Calu3 (cell line): ENCODE measurements at regions not wholly inside any gene's neighbourhood (a gene's known extent, or its start where the extent isn't known, plus 50 kb on each side); places are given as distances from the start of the nearest gene placed in this dataset.

Experiments
- BruUV-seq: library from RNA; stranded (reverse); fragments of 400-500 nt; replicated peaks from 2 replicates; lab custom pipeline; 2021; lab: Mats Ljungman, UMichigan
- CTCF ChIA-PET: fragments of 300-600 bp; sonication (Branson Sonifier 250); formaldehyde crosslinking; loops from one replicate; lab custom pipeline; 2022; ENCODE audit warnings: antibody characterized with exemption; lab: Charles Lee
- DNase-seq: peaks from one replicate; pipeline ENCODE4 v3.0.0; 2022
- H3K27ac Mint-ChIP-seq: one replicate; pipeline ENCODE4 v1.8.0; 2022; ENCODE audit warnings: mixed read lengths; ENCODE audit not compliant: unreplicated experiment
- H3K27me3 Mint-ChIP-seq: one replicate; pipeline ENCODE4 v1.8.0; 2022; ENCODE audit warnings: mixed read lengths; ENCODE audit not compliant: unreplicated experiment
- H3K36me3 Mint-ChIP-seq: one replicate; pipeline ENCODE4 v1.8.0; 2022; ENCODE audit warnings: mild to moderate bottlenecking, moderate library complexity, mixed read lengths; ENCODE audit not compliant: insufficient read depth, unreplicated experiment
- H3K4me1 Mint-ChIP-seq: one replicate; pipeline ENCODE4 v1.8.0; 2022; ENCODE audit warnings: mild to moderate bottlenecking, low read depth, mixed read lengths; ENCODE audit not compliant: unreplicated experiment
- H3K4me3 Mint-ChIP-seq: one replicate; pipeline ENCODE4 v1.8.0; 2022; ENCODE audit warnings: mild to moderate bottlenecking, low read depth, moderate library complexity, mixed read lengths; ENCODE audit not compliant: unreplicated experiment
- H3K9me3 Mint-ChIP-seq: one replicate; pipeline ENCODE4 v1.8.0; 2022; ENCODE audit warnings: low read depth, mixed read lengths; ENCODE audit not compliant: unreplicated experiment
- intact Hi-C: fragments of 100-400 bp; cut with micrococcal nuclease; formaldehyde crosslinking; loops from one replicate; pipeline ENCODE4 v1.10.0; 2022; ENCODE audit not compliant: unreplicated experiment
- TF ChIP-seq, protein P1 (sequence below): fragments of 200-600 bp; IDR thresholded peaks from one replicate; pipeline ENCODE4 v1.8.0; 2022; ENCODE audit warnings: antibody characterized with exemption; ENCODE audit not compliant: unreplicated experiment

DNA sequence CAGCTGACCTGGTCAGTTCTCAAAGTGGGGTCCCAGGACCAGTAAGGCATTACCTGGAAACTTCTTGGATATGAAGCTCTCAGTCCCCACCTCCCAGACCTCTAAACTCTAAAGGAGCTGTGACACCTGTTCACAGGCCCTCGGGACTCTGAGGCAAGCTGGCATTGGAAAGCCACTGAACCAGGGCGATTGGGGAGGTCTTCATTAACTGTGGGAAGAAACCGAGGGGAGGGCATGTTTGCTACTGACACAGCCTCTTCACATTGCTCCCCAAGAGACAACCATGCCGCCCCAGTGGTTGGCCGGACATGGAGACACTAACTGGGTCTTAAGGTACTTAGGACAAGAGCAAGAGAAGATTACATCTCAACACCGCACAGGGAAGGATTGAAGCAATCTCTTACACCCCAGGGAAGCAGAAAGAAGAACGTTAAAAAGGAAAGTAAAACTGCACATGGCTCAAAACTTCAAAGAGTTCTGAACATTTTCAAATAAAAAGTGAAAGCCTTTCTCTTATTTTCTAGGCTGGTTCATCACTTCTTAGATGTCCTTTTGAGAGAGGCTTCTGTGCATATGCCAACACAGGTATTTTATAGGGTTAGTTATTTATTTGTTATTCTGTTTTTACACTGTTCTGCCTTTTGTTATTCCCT, 210.0 kb upstream of the CST7 start:
- Mint-ChIP-seq H3K4me1 (no peaks in the 10 kb centered on the region), H3K9me3 (no peaks in the 10 kb centered on the region), H3K4me3 (no peak overlapping the region), H3K27ac (no peak overlapping the region), H3K36me3 (no peaks in the 10 kb centered on the region), H3K27me3 (no peaks in the 10 kb centered on the region)
- CTCF ChIA-PET = no interaction called here
- no TSS peak for BruUV-seq
- intact Hi-C loops = no loop called here
- DNase-seq = no peak
- TF ChIP-seq, protein P1, sequence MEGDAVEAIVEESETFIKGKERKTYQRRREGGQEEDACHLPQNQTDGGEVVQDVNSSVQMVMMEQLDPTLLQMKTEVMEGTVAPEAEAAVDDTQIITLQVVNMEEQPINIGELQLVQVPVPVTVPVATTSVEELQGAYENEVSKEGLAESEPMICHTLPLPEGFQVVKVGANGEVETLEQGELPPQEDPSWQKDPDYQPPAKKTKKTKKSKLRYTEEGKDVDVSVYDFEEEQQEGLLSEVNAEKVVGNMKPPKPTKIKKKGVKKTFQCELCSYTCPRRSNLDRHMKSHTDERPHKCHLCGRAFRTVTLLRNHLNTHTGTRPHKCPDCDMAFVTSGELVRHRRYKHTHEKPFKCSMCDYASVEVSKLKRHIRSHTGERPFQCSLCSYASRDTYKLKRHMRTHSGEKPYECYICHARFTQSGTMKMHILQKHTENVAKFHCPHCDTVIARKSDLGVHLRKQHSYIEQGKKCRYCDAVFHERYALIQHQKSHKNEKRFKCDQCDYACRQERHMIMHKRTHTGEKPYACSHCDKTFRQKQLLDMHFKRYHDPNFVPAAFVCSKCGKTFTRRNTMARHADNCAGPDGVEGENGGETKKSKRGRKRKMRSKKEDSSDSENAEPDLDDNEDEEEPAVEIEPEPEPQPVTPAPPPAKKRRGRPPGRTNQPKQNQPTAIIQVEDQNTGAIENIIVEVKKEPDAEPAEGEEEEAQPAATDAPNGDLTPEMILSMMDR = no peak

- Mint-ChIP-seq H3K4me3 (no peak overlapping the region), H3K9me3 (no peaks in the 10 kb centered on the region), H3K27me3 (no peaks in the 10 kb centered on the region), H3K36me3 (no peaks in the 10 kb centered on the region), H3K27ac (no peak overlapping the region), H3K4me1 (no peaks in the 10 kb centered on the region)
- intact Hi-C loops = no loop called here
- CTCF ChIA-PET = no interaction called here
- TF ChIP-seq, protein P1 = no peak
- DNase-seq = no peak
- BruUV-seq = no TSS peak
Observed at GRCh38 chr20:24739746-24740145, 209.3 kb upstream of the CST7 start.

GRCh38 chr20:24741493-24742072, 207.5 kb upstream of the CST7 start:
- no peak for DNase-seq
- TF ChIP-seq, protein P1 = no peak
- no peak overlapping the region for H3K27ac Mint-ChIP-seq
- BruUV-seq = no TSS peak
- CTCF ChIA-PET = no interaction called here
- H3K27me3 Mint-ChIP-seq = no peaks in the 10 kb centered on the region
- no peaks in the 10 kb centered on the region for H3K9me3 Mint-ChIP-seq
- no peaks in the 10 kb centered on the region for H3K4me1 Mint-ChIP-seq
- no peaks in the 10 kb centered on the region for H3K36me3 Mint-ChIP-seq
- H3K4me3 Mint-ChIP-seq = no peak overlapping the region
- intact Hi-C loops = no loop called here

GRCh38 chr20:24742436-24742835, 206.6 kb upstream of the CST7 start:
- H3K27ac Mint-ChIP-seq = no peak overlapping the region
- H3K27me3 Mint-ChIP-seq = no peaks in the 10 kb centered on the region
- H3K36me3 Mint-ChIP-seq = no peaks in the 10 kb centered on the region
- TF ChIP-seq, protein P1 = no peak
- BruUV-seq = no TSS peak
- H3K4me1 Mint-ChIP-seq = no peaks in the 10 kb centered on the region
- intact Hi-C loops = no loop called here
- CTCF ChIA-PET = no interaction called here
- DNase-seq = no peak
- H3K9me3 Mint-ChIP-seq = no peaks in the 10 kb centered on the region
- H3K4me3 Mint-ChIP-seq = no peak overlapping the region
